OCI-LY7 (cell line): ENCODE measurements at regions not wholly inside any gene's neighbourhood (a gene's known extent, or its start where the extent isn't known, plus 50 kb on each side); places are given as distances from the start of the nearest gene placed in this dataset.

Experiments
- CTCF ChIP-seq: fragments of 200-600 bp; sonication (generic); conservative IDR thresholded peaks from 2 replicates; pipeline ENCODE4 v1.5.1; 2014; ENCODE audit warnings: mild to moderate bottlenecking, antibody characterized with exemption, low read length, moderate library complexity, mixed read lengths
- EZH2phosphoT487 ChIP-seq: fragments of 200-600 bp; sonication (generic); IDR thresholded peaks from 2 replicates; pipeline ENCODE4 v1.6.1; 2018; ENCODE audit warnings: low read depth, borderline replicate concordance, mild to moderate bottlenecking, mixed run types, antibody characterized with exemption, low read length, moderate library complexity, mixed read lengths

- TF ChIP-seq CTCF (no peak), EZH2phosphoT487 (no peak)
These were observed 169.7 kb downstream of the BUB3 start for GRCh38 chr10:123323884-123324283.
